SIG-M5 treated with dmso at 0.1 percent for 504 hours (cell line): ENCODE measurements at regions not wholly inside any gene's neighbourhood (a gene's known extent, or its start where the extent isn't known, plus 50 kb on each side); places are given as distances from the start of the nearest gene placed in this dataset.

ENCODE experiments used
- DNase-seq: peaks from one replicate; lab custom pipeline; 2025; ENCODE audit not compliant: unreplicated experiment; lab: John Stamatoyannopoulos, UW

DNA sequence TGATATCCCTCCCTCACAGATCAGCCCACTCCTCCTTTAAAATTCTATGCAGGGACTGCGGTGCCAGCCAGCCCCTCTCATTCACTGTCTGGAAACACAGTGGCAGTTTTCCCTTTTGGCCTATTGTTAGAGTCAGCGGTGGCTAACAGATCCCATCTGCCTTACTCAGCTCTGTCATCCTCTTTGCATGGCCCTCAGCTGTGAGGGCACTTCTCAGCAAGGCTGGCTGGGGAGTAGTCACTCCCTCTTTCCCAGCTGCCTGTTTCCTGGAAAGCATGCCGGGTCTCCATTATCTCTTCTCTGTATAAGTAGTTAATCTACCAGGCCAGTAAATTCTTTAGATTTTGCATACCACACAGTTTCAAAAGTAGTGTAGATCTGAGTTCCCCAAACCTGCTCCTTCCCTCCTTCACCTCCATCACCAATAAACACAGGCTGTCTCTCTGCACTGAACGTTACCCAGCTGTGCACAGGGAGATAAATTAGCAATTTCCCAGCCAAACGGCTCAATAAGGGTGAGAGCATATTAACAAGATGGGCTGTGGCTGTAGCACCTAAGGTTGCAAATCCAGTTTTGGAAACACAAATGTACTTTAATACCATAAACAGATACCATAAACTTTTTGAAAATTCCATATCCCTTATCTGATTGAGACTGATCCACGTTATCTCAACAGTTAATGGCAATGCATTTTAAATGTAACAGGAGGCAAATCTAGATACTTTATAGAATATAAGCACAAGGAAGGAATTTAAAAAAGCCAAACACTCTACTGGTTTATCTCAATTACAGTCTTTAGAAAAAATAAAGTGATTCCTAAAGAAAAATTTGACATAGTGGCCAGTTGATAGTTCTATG lies 229.3 kb downstream of the ANKRD50 start:
- DNase-seq = peak; percentile 10

DNA sequence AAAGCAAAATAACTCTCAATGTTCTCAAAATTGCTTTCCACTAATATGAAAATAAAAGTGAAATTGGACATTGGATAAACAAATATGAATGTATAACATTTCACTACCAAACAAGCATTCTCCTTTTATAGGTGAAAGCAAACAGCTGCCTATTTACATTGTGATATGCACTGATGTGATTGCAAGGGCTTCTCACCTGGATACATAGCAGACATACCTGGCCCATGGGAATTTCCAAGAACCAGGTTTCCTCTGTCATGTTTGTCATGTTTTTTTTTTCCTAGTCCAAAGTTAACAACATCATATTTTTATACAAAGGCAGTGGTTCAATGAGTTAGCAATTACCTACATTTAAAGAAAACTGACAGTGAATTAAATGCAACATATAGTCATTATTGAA lies 228.5 kb downstream of the ANKRD50 start:
- DNase-seq = peak; percentile 3

DNA sequence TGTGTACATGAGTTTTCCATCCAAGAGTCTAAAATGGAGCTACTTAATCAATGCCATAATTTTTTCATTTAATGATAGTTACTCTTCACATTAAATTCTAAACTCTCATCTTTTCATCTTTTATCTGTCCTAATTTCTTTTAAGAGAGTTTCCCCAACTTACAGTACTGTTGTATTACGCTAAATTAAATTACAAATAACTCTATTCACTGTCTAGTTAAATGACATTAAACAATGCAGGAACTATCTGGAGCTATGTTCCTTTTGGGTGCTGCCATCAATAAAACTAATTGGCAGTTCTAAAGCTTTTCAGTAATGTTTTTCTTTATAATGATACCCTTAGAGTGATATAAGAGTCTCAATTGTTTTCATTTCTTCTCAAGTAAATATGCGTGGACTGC lies 227.6 kb downstream of the ANKRD50 start:
- DNase-seq = no peak

DNA sequence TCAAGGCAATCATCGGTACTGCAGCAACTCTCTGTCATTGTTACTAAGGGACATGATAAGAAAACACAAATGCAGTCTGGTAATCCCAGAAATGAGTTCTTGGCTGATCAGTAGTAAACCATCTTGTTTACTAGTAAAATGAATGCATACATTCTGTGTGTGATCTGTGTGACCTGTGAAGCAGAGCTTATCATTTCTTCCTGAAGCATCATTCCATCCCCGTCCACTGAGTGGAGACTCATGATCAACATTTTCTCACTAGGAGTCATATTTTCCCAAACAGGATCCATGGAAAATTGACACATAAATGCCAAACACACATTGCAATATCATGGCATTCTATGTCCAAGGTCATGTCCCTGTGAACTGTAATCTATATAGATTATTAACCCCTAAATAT lies 226.1 kb downstream of the ANKRD50 start:
- DNase-seq = no peak

DNA sequence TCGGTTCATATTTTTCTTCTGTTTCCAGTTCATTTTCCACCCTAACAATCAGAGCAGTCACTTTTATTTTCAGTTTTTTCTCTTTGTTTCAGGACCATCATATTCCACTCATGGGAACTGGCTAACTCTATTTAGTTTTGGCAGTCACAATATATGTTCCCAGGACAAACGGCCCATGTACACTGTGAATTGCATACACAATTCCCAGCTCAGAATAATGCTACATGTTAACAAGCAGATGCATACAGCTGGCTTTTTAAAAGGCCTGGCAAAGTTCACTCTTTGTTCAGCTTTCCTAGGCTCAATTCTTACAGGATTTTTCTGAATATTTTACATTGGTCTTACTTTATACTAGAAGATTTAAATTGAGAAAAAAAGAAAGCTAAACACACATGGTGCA lies 224.9 kb downstream of the ANKRD50 start:
- no peak for DNase-seq

DNA sequence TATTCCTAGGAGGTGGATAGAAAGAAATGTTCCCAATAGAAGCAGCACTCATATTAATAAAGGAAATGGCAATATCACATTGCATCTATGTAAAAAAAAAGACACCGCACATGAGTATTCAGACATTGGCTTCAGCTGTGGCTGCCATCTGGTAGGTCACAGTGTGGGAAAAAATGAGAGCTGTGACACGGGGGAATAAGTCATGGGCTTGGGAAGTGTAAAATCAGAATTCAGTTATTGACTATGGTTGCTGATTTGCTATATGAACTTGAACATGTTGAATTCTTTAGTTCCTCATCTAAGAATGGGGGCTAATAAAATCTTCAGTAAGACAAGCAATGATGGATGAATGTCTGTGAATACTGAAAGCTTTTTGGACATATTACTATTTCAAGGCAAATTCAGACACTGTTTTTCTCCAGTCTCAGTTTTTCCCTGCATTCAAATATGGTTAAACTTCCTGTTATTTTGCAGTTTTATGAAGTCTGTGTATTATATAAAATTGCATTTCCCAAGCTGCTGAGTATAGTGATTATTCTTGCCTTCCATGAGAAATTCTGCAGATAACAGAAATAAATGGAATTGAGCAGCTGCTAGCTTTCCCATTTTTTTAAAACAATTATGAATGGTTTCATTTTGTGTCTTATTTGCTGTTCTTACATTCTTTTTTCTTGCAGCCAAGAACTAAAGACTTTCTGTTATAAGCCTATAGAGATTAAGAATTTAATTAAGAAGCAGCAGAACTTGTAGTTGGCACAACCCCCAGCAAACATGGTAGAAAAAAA lies 221.0 kb downstream of the ANKRD50 start:
- no peak for DNase-seq

DNA sequence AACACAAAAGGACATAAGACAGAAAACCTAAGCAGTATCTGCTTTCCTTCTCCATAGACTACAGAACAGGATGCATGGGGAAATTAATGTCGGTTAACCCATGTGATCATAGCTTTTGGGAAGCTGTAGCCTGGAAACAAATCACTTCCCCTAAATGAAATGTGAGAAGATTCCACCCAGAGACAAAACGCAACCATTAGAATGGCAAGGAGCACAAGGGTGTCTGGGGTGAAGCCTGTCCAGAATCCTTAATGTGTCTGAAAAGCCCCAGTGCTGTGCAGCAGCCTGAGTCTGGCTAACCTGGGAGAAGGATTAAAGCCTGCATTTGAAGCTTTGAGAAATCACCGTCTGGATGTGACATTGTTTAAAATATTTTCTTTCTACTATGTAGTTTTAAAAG lies 213.3 kb downstream of the ANKRD50 start:
- DNase-seq = no peak

DNA sequence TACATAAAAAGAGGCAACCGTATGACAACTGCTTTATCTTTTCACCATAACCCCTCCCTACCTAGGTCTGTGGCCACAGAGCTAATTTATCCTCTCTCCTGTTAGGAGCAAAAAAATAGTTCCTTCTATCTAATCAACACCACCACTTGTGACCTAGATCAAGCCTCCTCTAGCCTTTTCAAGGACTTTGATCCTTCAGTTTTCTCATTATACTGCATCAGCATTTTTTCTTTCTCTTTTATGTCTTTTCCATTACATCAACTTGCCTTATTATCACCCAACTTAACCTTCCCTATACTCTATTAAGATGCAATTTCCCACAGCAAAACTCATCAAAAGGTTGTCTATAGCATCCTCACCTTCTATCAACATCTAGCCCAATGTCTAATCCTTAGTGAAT lies 211.0 kb downstream of the ANKRD50 start:
- no peak for DNase-seq

DNA sequence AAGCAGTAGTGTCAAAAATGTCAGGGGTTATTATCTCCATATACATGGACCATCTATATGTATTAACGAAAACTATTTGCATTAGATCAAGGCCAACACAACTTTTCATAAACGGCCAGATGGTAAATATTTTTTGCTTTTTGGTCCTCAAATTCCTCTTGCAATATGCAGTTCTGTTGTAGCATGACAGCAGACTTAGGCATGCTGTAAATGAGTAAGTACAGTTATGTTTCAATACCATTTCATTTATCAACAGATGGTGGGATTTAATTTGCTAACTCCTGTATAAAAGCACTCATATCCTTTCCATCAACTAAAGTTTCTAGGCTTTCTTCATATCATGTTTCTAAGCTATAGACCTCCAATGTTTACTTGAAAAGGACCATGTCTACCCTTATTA lies 208.1 kb downstream of the ANKRD50 start:
- no peak for DNase-seq

DNA sequence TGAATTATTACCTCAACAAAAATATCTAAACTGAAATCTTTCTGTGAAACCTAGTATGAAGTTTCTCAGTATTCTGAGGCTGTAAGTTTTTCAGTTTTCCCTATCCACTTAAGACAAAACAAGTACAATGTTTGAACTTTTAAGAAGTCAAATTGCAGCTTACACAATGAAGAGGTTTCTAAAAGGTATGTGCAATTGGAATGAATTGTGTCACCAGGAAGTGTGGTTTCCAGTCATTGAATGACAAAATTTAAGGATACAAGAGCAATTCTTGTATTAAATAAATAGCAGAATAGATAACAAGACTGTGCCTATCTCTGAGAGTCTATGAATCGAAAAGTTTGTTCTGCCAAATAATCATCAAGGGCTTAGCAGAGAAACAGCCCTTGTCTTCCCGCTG lies 207.3 kb downstream of the ANKRD50 start:
- DNase-seq = no peak

DNA sequence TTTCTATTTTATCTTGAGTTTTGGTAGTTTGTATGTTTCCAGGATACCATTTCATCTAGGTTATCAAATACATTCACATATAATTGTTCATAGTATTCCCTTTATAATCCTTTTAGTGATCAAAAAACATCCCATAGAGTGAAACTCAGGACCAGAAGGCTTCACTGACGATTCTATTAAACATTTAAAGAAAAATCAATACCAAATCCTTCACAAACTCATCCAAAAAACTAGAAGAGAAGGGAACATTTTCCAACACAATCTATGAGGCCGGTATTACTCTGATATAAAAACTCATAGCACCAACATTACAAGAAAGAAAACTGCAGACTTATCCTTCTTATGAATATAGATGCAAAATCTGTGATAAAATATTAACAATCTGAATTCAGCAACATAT lies 203.4 kb downstream of the ANKRD50 start:
- DNase-seq = no peak

DNA sequence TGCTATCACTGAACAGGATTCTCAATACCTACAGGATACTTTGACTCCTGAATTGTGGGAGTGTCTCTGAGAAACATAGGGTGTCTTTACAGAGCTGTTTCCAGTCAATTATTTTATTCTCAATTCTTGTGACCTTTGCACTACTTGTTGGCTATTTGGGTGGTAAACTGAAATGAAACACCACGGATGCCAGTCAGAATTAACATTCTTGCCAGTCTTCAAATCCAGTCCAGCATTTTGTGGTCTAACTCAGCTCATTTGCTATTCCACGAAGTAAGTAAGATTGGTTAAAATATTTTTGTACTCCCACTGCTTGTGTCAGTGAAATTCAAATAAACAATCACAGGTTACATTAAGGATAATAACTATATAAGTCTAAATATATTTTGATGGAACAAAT lies 197.9 kb downstream of the ANKRD50 start:
- no peak for DNase-seq

DNA sequence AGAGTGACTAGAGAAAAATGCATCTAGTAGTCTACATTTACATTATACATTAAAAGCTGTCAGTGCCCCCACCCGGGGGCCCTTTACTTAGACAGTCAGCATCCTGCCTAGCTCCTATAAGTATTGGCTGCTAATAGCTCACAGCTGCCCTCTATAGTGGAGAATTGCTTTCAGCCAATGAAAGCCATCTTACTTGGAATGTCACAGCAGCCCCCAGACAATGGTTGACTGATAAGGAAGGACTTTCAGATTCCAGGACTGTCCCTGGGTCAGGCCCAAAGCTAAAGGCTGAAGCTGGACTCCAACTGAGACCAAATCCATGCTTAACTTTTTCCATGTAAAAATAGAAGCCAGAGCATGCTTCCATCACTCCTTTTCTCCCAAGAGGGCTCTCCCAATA lies 196.9 kb downstream of the ANKRD50 start:
- no peak for DNase-seq

DNA sequence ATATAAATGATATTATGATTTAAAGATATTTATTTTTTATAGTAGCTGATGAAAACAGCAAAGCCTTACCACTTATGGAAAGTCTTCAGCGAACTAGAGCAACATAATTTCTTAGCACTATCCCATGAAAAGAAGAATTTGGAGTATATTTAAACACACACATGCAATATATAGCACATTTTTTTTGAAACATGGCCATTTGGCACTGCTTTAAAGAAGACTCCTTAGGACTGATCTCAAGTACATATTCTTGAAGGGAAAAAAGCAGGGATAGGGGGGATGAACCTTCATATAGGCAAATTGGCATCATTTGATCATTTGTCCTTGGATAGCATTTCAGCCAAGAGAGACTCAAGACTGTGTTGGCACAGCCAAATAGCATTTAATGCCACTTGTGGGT lies 193.3 kb downstream of the ANKRD50 start:
- no peak for DNase-seq

DNA sequence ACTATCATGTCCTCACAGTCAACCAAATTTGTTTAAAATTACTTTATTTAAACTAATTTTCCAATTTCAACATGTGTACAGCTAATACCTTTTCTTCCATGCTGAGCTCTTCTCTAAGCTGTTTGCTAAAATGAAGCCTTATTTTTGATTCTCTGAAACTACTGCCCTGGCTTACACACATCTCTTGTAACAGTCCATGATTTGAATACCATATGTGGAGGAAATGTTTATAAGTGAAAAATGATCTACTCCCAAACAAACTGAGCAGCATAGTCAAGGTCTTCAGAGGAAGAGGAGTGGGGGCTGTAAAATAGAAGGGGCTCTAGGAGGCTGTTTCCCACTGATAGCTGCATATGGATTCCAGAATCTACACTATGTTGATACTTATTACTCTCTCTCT lies 188.7 kb downstream of the ANKRD50 start:
- DNase-seq = no peak

DNA sequence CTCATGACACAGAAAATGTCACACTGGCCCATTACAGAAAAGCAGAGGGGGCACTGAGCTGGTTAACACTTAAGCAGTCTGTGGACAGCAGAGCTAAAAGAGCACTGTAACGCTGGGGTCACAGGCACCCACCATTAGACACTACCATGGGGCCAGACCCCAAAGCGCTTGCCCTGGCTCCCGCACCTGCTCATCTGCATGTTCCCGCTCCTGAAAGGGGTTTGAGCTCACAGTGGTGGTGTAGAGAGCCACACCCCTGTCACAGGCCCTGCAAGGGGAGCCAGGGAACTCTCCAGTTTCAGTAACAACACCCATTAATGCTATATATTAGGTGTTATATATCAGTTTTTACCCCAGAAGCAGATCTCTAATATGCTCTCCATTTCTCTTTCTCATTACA lies 187.0 kb downstream of the ANKRD50 start:
- no peak for DNase-seq

DNA sequence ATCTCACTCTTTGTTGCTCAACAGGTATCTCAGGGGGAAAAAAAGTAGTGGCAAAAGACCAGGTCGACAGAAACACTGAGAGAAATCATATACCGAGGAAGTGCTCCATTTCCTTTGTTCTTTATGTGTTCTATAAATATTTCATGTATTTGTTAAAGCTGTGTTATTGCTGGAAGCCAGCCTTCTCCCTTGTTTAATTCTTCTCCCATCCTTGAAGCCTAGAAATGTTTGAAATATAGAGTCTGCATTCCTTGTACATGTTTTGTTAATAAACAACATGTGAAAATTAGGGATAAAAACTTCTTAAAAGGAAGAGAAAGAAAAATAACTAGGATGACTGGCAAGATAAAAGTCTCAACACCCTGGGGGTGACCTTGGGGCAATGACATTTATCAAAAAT lies 186.2 kb downstream of the ANKRD50 start:
- no peak for DNase-seq

DNA sequence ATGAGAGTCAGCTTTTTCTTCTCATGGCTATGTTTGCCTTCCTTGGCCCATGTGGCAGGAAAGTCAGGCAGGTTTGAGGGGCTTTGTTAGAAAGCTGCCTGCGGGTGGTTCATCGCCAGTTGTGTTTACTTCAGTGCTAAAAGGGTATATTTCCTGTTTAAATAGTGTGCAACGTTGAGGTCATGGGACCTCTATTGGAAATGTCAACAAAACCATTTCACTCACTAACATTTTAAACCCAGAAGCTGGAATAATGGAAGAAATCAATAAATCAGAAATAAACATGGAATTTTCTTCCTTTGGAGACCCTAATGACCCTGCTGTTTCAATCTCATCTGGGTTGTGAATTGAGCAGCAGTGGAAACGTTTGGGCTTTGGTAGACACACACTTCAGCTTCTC lies 185.8 kb downstream of the ANKRD50 start:
- DNase-seq = no peak

DNA sequence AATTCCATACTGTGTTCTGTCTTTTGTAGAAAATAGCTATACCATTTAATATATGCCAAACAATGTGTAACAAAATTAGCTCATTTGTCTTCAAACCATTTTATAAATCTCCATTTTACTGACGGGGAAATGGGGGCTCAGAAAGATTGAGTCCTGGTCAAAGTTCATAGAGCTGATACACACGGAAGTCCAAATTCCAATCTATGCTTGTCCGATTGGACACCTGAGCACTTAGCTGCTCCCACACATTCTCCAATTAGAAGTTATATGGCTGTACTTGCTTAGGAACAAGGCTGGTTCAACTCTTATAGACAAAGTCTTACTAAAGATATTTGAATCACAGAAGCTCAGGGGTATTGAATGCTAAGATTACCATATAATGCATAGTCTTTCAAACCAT lies 185.2 kb downstream of the ANKRD50 start:
- DNase-seq = no peak

DNA sequence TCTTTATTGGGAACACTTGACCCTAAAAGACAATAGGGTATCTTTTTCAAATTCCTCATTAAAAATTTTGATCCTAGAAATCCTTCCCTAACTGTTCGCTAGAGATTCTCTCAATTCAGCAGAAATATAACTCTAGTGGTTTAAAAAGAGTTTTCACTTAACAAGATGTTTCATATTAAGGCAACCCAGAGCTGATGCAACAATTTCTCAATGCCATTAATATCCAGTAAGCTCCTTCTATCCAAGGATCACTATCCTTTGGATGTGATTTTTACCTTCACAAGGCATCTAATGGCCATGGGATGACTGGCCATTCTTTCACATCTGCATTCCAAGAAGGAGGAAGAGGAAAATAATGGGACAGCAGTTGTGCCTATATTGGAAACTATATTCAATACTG lies 183.4 kb downstream of the ANKRD50 start:
- DNase-seq = no peak

DNA sequence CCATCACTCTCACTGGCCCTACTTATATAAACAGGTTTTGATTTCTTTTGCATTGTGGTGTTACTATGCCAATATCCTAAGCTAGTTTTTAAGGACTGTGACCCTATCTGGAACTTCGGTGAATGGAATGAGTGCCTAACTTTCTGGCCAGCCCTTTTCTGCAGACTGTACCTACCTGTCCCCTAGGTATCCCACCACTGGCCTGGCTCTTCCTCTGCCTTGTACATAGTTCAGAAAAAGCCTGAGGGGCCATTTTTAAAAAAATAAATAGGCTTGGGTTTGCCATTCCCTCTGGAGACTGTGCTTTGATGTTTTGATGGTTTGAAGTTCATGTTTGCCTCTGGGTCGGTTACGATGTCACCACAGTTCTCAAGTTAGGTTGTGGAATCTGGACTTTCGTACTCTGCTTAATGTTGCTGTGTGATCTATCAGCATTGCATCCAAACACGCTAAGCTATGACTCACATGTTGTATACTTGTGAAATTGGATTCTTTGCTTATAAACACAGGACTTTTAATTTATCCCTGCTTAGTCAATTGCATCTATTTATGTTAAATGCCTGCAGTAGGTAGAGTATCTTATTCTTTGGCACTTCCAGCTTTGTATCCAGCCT lies 182.0 kb downstream of the ANKRD50 start:
- DNase-seq = no peak

DNA sequence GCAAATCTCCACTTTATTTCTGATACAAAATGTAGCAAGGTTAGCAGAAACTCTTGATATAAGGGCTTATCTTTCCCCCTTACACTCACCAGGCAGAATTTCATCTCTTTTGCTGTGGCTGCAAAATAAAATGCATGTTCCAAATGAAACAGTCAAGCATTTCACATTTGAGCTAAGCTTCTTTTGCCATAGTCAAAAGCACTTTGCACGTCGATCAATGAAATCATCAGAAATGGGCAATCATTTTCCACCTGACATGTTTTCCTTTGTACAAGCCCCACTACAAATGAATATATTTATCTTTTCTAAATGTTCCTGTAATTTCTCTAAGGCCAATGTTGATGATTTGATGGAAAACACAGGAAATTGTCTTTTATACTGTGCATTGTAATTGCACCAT lies 178.4 kb downstream of the ANKRD50 start:
- DNase-seq = no peak
